ENCODE measurements at regions not wholly inside any gene's neighbourhood (a gene's known extent, or its start where the extent isn't known, plus 50 kb on each side); places are given as distances from the start of the nearest gene placed in this dataset.

DNA sequence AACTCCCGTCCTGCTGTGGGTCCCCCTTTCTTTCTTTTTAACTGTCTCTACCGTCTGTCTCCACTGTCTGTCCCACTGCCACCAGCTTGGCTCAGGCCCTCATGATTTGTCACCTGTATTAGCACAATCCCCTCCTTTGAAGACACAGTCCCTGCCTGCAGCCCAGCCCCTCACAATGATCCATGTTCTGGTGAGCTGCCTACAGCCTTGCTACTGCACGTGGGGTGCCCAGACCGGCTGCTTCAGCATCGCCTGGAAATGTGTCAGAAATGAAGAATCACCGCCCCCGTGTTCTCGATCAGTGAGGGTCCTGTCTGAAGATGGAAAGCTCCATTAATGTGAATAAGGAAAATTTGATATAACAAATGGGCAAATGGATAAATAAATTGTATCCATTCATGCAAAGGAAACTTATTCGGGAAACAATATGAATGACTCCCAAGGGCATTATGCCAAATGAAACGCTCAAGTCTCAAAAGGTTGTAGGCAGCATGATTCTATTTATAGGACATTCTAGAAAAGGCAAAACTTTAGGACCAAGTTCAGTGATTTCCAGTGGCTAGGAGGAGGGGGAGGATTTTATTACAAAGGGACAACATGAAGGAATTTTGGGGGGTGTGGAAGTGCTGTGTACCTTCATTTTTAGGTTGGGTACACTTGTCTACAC, 59.4 kb upstream of the CD83 start:
- Mint-ChIP-seq H3K9me3 (ENCODE audit: unreplicated experiment) (no peaks in the 10 kb centered on the region), H3K27me3 (ENCODE audit: unreplicated experiment) (peaks cover 2% of the 10 kb centered on the region), H3K36me3 (ENCODE audit: low read depth, unreplicated experiment) (no peaks in the 10 kb centered on the region), H3K27ac (ENCODE audit: unreplicated experiment) (no peak overlapping the region), H3K4me1 (ENCODE audit: unreplicated experiment) (no peaks in the 10 kb centered on the region), H3K4me3 (ENCODE audit: unreplicated experiment) (no peak overlapping the region)
- DNase-seq (ENCODE audit: low spot score) = no peak
- no peak for TF ChIP-seq CTCF (IDR thresholded peaks at IDR 0.05; ENCODE audit: unreplicated experiment)

DNA sequence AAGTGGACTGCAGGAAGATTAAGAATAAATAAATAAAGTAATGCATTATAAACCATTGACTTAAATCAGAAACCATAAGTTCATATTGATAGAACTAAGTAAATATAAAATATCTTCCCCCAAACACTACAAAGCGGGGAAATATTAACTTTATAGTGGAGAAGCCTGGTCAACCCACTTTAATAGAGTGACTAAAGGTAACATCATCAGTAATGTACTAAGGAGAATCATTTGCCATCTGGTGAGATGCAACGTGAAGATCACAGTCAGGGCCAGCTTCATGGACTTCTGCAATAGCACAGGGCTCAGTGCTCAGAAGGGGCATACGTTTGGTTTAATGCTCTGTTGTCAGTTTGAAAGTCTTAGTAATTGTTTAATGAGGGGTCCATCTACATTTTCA, 58.8 kb upstream of the CD83 start:
- no peaks in the 10 kb centered on the region for H3K4me1 Mint-ChIP-seq (ENCODE audit: unreplicated experiment)
- no peak for TF ChIP-seq CTCF (IDR thresholded peaks at IDR 0.05; ENCODE audit: unreplicated experiment)
- H3K27ac Mint-ChIP-seq (ENCODE audit: unreplicated experiment) = no peak overlapping the region
- H3K36me3 Mint-ChIP-seq (ENCODE audit: low read depth, unreplicated experiment) = no peaks in the 10 kb centered on the region
- no peak for DNase-seq (ENCODE audit: low spot score)
- peaks cover 2% of the 10 kb centered on the region for H3K27me3 Mint-ChIP-seq (ENCODE audit: unreplicated experiment)
- H3K9me3 Mint-ChIP-seq (ENCODE audit: unreplicated experiment) = no peaks in the 10 kb centered on the region
- no peak overlapping the region for H3K4me3 Mint-ChIP-seq (ENCODE audit: unreplicated experiment)

DNA sequence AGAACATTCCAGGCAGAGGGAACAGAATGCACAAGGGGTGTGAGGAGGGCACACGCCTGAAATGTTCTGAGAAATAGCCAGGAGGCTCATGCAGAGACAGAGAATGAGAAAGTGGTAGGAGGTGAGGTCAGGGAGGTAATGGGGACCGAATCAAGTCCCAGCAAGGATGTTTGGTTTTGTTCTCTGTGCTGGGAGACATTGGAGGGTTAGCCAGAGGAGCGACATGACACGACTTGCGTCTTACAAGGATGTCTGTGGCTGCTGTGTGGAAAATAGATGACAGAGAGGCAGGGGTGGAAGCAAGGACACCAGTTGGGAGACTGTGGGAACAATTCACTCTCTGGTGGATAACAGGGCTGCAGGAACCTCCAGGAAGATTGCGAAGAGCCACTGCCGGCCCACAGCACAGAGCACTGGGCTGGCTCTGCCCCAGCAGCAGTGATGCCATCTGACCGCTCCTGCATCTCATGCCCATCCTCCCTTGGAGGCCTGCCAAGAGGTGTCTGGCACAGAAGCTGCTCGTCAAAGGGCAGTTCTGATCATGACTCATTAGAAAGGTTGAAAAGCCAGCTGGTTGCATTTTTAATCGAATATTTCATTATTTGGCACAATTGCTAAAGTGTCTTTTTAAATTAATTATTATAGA, 57.7 kb upstream of the CD83 start:
- no peak for DNase-seq (ENCODE audit: low spot score)
- H3K9me3 Mint-ChIP-seq (ENCODE audit: unreplicated experiment) = no peaks in the 10 kb centered on the region
- peaks cover 2% of the 10 kb centered on the region for H3K27me3 Mint-ChIP-seq (ENCODE audit: unreplicated experiment)
- no peaks in the 10 kb centered on the region for H3K36me3 Mint-ChIP-seq (ENCODE audit: low read depth, unreplicated experiment)
- TF ChIP-seq CTCF (IDR thresholded peaks at IDR 0.05; ENCODE audit: unreplicated experiment) = no peak
- H3K4me1 Mint-ChIP-seq (ENCODE audit: unreplicated experiment) = no peaks in the 10 kb centered on the region
- H3K4me3 Mint-ChIP-seq (ENCODE audit: unreplicated experiment) = no peak overlapping the region
- no peak overlapping the region for H3K27ac Mint-ChIP-seq (ENCODE audit: unreplicated experiment)

DNA sequence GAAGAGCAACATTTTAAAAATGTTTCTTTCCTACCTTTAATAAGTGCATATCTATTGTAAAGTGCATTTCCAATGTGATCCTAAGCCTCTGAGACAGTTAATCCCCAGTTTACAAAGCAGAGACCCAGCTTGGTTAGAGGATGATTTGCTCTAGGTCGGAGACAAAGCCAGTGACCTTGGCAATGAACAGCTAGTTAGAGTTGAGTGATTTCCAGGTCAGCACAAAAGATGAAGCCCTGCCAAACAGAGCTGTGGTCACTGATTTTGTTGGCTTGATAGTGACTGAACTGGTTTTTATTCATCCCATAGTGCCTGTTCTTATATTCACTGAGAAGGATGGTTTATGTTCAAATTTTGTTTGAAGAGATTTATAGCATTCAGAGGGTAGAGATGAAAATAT, 56.6 kb upstream of the CD83 start:
- Mint-ChIP-seq H3K9me3 (ENCODE audit: unreplicated experiment) (no peaks in the 10 kb centered on the region), H3K4me1 (ENCODE audit: unreplicated experiment) (no peaks in the 10 kb centered on the region), H3K27me3 (ENCODE audit: unreplicated experiment) (peaks cover 3% of the 10 kb centered on the region), H3K36me3 (ENCODE audit: low read depth, unreplicated experiment) (no peaks in the 10 kb centered on the region), H3K4me3 (ENCODE audit: unreplicated experiment) (no peak overlapping the region), H3K27ac (ENCODE audit: unreplicated experiment) (no peak overlapping the region)
- no peak for DNase-seq (ENCODE audit: low spot score)
- no peak for TF ChIP-seq CTCF (IDR thresholded peaks at IDR 0.05; ENCODE audit: unreplicated experiment)

DNA sequence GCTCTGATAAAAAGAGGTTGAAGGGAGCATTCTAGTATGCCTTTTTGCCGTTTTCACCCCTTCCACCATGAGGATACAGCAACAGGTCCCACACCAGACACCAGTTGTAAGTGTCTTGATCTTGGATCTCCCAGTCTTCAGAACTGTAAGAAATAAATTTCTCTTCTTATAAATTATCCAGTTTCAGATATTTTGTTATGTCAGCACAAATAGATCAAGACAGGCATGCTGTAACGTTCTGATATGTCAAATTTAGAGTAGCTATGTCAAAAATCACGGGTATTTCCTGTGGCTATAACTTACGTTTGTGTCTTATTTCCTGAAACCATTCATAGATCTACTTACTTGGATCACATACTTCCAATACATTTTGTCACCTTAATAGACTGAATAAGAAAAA, 55.9 kb upstream of the CD83 start:
- H3K4me3 Mint-ChIP-seq (ENCODE audit: unreplicated experiment) = no peak overlapping the region
- no peaks in the 10 kb centered on the region for H3K36me3 Mint-ChIP-seq (ENCODE audit: low read depth, unreplicated experiment)
- no peak for DNase-seq (ENCODE audit: low spot score)
- no peak overlapping the region for H3K27ac Mint-ChIP-seq (ENCODE audit: unreplicated experiment)
- H3K4me1 Mint-ChIP-seq (ENCODE audit: unreplicated experiment) = no peaks in the 10 kb centered on the region
- no peaks in the 10 kb centered on the region for H3K9me3 Mint-ChIP-seq (ENCODE audit: unreplicated experiment)
- TF ChIP-seq CTCF (IDR thresholded peaks at IDR 0.05; ENCODE audit: unreplicated experiment) = no peak
- peaks cover 3% of the 10 kb centered on the region for H3K27me3 Mint-ChIP-seq (ENCODE audit: unreplicated experiment)
